A673 (cell line): ENCODE measurements at regions not wholly inside any gene's neighbourhood (a gene's known extent, or its start where the extent isn't known, plus 50 kb on each side); places are given as distances from the start of the nearest gene placed in this dataset.

ENCODE experiments used
- BruUV-seq: library from RNA; stranded (reverse); fragments of 400-500 nt; replicated peaks from 2 replicates; lab custom pipeline; 2021; lab: Mats Ljungman, UMichigan
- CTCF ChIA-PET: fragments of 300-600 bp; sonication (Branson Sonifier 250); formaldehyde crosslinking; loops from one replicate; lab custom pipeline; 2022; ENCODE audit warnings: antibody characterized with exemption; lab: Charles Lee
- POLR2A ChIA-PET: fragments of 300-600 bp; sonication (Branson Sonifier 250); formaldehyde crosslinking; loops from one replicate; lab custom pipeline; 2022; ENCODE audit warnings: antibody characterized with exemption; ENCODE audit not compliant: low non-redundant PET; lab: Charles Lee
- DNase-seq: peaks from one replicate; pipeline ENCODE4 v3.0.0-alpha.2; 2015; ENCODE audit warnings: low spot score
- H3K27ac ChIP-seq: fragments of 200-600 bp; sonication (generic); 2 replicates; pipeline ENCODE4 v1.5.1; 2016; ENCODE audit warnings: mixed run types, low read depth, mild to moderate bottlenecking, mixed read lengths, antibody characterized with exemption, low read length; ENCODE audit not compliant: poor library complexity, severe bottlenecking
- H3K27me3 ChIP-seq: fragments of 200-600 bp; sonication (generic); replicated peaks from 2 replicates; pipeline ENCODE4 v1.6.1; 2017; ENCODE audit warnings: mixed run types, low read depth, mild to moderate bottlenecking, mixed read lengths, antibody characterized with exemption, low read length; ENCODE audit not compliant: insufficient read depth, poor library complexity
- H3K36me3 ChIP-seq: fragments of 200-600 bp; sonication (generic); 2 replicates; pipeline ENCODE4 v1.6.1; 2016; ENCODE audit warnings: mixed run types, mild to moderate bottlenecking, mixed read lengths, antibody characterized with exemption, low read length; ENCODE audit not compliant: insufficient read depth, poor library complexity, severe bottlenecking
- H3K4me1 ChIP-seq: fragments of 200-600 bp; sonication (generic); 2 replicates; pipeline ENCODE4 v1.6.1; 2017; ENCODE audit warnings: mixed run types, mild to moderate bottlenecking, mixed read lengths, antibody characterized with exemption, low read length; ENCODE audit not compliant: insufficient read depth, poor library complexity, severe bottlenecking
- H3K4me3 ChIP-seq: fragments of 200-600 bp; sonication (generic); 2 replicates; pipeline ENCODE4 v1.5.1; 2016; ENCODE audit warnings: low read depth, mixed run types, mild to moderate bottlenecking, mixed read lengths, low read length; ENCODE audit not compliant: poor library complexity, severe bottlenecking
- H3K9me3 ChIP-seq: fragments of 200-600 bp; sonication (generic); 2 replicates; pipeline ENCODE4 v1.6.1; 2016; ENCODE audit warnings: mixed run types, low read depth, mild to moderate bottlenecking, mixed read lengths, antibody characterized with exemption, low read length; ENCODE audit not compliant: poor library complexity, severe bottlenecking
- EZH2 ChIP-seq: fragments of 200-600 bp; sonication (generic); IDR thresholded peaks from 2 replicates; pipeline ENCODE4 v1.6.1; 2017; ENCODE audit warnings: borderline replicate concordance, low read depth, mild to moderate bottlenecking, mixed read lengths, antibody characterized with exemption, low read length; ENCODE audit not compliant: poor library complexity, severe bottlenecking
- intact Hi-C: fragments of 100-400 bp; cut with micrococcal nuclease; formaldehyde crosslinking; loops from one replicate; pipeline ENCODE4 v1.10.0; 2022; ENCODE audit not compliant: unreplicated experiment
- TF ChIP-seq, protein P1 (sequence below): fragments of 300-800, 200-600 bp; sonication (generic); conservative IDR thresholded peaks from 2 replicates; pipeline ENCODE4 v1.5.1; 2017; ENCODE audit warnings: low read depth, mild to moderate bottlenecking, antibody characterized with exemption, low read length, moderate library complexity, mixed read lengths

DNA sequence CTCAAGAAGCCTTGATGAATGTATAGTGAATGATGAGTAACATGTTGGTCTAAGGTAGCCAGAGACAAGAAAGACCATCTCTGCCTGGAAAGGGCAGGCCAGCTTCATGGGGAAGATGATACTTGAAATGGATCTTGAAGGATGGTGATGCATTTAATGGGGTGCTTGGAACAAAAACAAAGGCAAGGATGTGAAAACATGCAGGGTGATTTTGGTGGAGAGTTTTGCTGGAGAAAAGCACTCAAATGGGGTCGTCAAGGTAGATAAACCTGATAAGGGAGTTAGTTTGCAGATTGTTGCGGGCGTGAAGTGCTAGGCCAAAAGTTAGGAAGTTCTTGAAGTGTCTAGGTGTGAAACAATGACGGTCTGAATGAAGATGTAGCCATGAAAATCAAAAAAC lies 205.4 kb downstream of the HLX start:
- intact Hi-C loops: no loop called here
- no peak overlapping the region for H3K27ac ChIP-seq
- H3K27me3 ChIP-seq: no peaks in the 10 kb centered on the region
- H3K4me1 ChIP-seq: no peaks in the 10 kb centered on the region
- DNase-seq: no peak
- POLR2A ChIA-PET: no interaction called here
- no peaks in the 10 kb centered on the region for H3K36me3 ChIP-seq
- TF ChIP-seq, protein P1, sequence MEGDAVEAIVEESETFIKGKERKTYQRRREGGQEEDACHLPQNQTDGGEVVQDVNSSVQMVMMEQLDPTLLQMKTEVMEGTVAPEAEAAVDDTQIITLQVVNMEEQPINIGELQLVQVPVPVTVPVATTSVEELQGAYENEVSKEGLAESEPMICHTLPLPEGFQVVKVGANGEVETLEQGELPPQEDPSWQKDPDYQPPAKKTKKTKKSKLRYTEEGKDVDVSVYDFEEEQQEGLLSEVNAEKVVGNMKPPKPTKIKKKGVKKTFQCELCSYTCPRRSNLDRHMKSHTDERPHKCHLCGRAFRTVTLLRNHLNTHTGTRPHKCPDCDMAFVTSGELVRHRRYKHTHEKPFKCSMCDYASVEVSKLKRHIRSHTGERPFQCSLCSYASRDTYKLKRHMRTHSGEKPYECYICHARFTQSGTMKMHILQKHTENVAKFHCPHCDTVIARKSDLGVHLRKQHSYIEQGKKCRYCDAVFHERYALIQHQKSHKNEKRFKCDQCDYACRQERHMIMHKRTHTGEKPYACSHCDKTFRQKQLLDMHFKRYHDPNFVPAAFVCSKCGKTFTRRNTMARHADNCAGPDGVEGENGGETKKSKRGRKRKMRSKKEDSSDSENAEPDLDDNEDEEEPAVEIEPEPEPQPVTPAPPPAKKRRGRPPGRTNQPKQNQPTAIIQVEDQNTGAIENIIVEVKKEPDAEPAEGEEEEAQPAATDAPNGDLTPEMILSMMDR: no peak
- CTCF ChIA-PET: no interaction called here
- no TSS peak for BruUV-seq
- H3K9me3 ChIP-seq: no peaks in the 10 kb centered on the region
- H3K4me3 ChIP-seq: no peak overlapping the region

DNA sequence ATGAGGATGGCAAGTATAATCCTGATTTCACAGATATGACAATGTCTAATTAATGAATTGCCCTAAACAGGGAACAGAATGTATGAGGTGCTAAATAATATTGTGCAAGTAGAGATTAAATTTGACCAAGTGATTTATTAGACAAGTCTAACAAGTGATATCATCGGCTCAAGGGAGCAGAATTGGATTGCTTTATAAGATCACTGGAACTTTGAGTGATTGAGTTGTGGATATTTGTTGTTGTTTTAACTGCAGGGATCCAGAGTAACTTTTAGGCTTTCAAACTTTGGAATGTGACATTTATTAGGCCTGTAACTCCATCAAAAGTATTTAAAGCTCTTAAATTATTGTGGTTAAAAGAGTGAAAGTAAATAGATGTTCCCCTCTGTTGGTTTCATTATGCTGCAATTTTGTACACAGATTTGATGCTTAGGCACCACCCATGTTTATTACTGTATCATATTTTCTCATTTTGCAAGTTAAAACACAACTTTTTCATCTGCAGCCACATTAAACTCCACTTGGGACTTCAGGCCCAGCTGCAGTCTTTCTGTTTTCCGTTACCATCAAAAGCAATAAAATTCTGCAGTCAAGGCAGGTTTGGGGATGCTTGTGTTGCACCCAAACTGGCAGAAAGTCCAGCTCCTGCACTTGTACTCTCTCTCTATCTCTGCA lies 206.6 kb downstream of the HLX start:
- ChIA-PET CTCF (no interaction called here), POLR2A (no interaction called here)
- intact Hi-C loops: no loop called here
- TF ChIP-seq, protein P1: no peak
- TF ChIP-seq EZH2: no peak
- no peaks in the 10 kb centered on the region for H3K4me1 ChIP-seq
- no peaks in the 10 kb centered on the region for H3K9me3 ChIP-seq
- no peaks in the 10 kb centered on the region for H3K36me3 ChIP-seq
- no TSS peak for BruUV-seq
- no peaks in the 10 kb centered on the region for H3K27me3 ChIP-seq
- no peak overlapping the region for H3K4me3 ChIP-seq
- no peak for DNase-seq
- no peak overlapping the region for H3K27ac ChIP-seq

DNA sequence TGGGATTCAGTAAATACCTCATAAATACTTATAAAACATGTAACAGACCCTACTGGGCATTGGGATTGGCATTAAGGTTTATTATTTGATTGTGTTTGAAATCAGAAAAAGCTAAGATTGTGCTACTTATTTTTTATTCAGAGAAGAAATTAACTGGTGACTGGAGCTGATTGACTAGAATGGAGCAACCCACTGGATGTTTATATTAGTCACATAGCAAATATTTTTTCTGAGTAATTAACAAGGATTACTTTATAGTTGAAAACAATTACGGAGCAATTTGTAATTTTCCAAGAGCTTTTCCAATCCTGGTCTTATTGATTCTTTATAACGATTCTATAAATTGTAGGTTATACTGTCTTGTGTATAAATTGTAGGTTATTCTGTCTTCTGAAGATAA lies 208.7 kb downstream of the HLX start:
- Histone ChIP-seq H3K27ac (no peak overlapping the region), H3K9me3 (no peaks in the 10 kb centered on the region), H3K27me3 (no peaks in the 10 kb centered on the region), H3K4me1 (no peaks in the 10 kb centered on the region), H3K4me3 (no peak overlapping the region), H3K36me3 (no peaks in the 10 kb centered on the region)
- BruUV-seq: no TSS peak
- intact Hi-C loops: no loop called here
- TF ChIP-seq, protein P1: no peak
- TF ChIP-seq EZH2: no peak
- DNase-seq: no peak
- CTCF ChIA-PET: no interaction called here
- POLR2A ChIA-PET: no interaction called here
